HEK293 (cell line): ENCODE measurements at regions not wholly inside any gene's neighbourhood (a gene's known extent, or its start where the extent isn't known, plus 50 kb on each side); places are given as distances from the start of the nearest gene placed in this dataset.

Source experiments
- CTCF ChIP-seq: fragments of 450-650 bp; formaldehyde crosslinking; IDR thresholded peaks from 2 replicates; pipeline ENCODE4 v1.5.1; 2016; ENCODE audit warnings: missing biosample characterization, missing genetic modification characterization
- ZNF214 ChIP-seq: fragments of 450-650 bp; formaldehyde crosslinking; IDR thresholded peaks from 2 replicates; pipeline ENCODE4 v1.5.1; 2017; ENCODE audit warnings: missing biosample characterization, mild to moderate bottlenecking, missing genetic modification characterization, borderline replicate concordance
- ZNF433 ChIP-seq: fragments of 450-650 bp; formaldehyde crosslinking; IDR thresholded peaks from 2 replicates; pipeline ENCODE4 v1.5.1; 2016; ENCODE audit warnings: missing biosample characterization, missing genetic modification characterization, low read depth
- ZNF510 ChIP-seq: fragments of 450-650 bp; formaldehyde crosslinking; IDR thresholded peaks from 2 replicates; pipeline ENCODE4 v1.5.1; 2018; ENCODE audit warnings: mild to moderate bottlenecking, missing genetic modification characterization, missing biosample characterization; ENCODE audit not compliant: insufficient replicate concordance
- ZNF600 ChIP-seq: fragments of 450-650 bp; formaldehyde crosslinking; IDR thresholded peaks from 2 replicates; pipeline ENCODE4 v1.5.1; 2016; ENCODE audit warnings: missing biosample characterization, missing genetic modification characterization
- TF ChIP-seq, protein P1 (sequence below): fragments of 450-650 bp; formaldehyde crosslinking; IDR thresholded peaks from 2 replicates; pipeline ENCODE4 v1.5.1; 2016; ENCODE audit warnings: missing biosample characterization, missing genetic modification characterization
- TF ChIP-seq, protein P2 (sequence below): fragments of 450-650 bp; formaldehyde crosslinking; IDR thresholded peaks from 2 replicates; pipeline ENCODE4 v1.5.0; 2017; ENCODE audit warnings: missing biosample characterization, missing genetic modification characterization, borderline replicate concordance
- TF ChIP-seq, protein P3 (sequence below): IDR thresholded peaks from 2 replicates; pipeline ENCODE4 v1.6.1; 2011; ENCODE audit warnings: mild to moderate bottlenecking, low read depth, low read length, borderline replicate concordance

GRCh38 chr10:20454331-20454730 is 442.8 kb downstream of the NEBL start:
- TF ChIP-seq ZNF510 (tag by site-specific recombination) (no peak), ZNF600 (tag by site-specific recombination) (no peak), CTCF (tag by site-specific recombination) (no peak), ZNF433 (tag by site-specific recombination) (no peak), ZNF214 (tag by site-specific recombination) (no peak)
- TF ChIP-seq, protein P1, sequence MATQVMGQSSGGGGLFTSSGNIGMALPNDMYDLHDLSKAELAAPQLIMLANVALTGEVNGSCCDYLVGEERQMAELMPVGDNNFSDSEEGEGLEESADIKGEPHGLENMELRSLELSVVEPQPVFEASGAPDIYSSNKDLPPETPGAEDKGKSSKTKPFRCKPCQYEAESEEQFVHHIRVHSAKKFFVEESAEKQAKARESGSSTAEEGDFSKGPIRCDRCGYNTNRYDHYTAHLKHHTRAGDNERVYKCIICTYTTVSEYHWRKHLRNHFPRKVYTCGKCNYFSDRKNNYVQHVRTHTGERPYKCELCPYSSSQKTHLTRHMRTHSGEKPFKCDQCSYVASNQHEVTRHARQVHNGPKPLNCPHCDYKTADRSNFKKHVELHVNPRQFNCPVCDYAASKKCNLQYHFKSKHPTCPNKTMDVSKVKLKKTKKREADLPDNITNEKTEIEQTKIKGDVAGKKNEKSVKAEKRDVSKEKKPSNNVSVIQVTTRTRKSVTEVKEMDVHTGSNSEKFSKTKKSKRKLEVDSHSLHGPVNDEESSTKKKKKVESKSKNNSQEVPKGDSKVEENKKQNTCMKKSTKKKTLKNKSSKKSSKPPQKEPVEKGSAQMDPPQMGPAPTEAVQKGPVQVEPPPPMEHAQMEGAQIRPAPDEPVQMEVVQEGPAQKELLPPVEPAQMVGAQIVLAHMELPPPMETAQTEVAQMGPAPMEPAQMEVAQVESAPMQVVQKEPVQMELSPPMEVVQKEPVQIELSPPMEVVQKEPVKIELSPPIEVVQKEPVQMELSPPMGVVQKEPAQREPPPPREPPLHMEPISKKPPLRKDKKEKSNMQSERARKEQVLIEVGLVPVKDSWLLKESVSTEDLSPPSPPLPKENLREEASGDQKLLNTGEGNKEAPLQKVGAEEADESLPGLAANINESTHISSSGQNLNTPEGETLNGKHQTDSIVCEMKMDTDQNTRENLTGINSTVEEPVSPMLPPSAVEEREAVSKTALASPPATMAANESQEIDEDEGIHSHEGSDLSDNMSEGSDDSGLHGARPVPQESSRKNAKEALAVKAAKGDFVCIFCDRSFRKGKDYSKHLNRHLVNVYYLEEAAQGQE (tag by site-specific recombination), result no peak
- TF ChIP-seq, protein P2, sequence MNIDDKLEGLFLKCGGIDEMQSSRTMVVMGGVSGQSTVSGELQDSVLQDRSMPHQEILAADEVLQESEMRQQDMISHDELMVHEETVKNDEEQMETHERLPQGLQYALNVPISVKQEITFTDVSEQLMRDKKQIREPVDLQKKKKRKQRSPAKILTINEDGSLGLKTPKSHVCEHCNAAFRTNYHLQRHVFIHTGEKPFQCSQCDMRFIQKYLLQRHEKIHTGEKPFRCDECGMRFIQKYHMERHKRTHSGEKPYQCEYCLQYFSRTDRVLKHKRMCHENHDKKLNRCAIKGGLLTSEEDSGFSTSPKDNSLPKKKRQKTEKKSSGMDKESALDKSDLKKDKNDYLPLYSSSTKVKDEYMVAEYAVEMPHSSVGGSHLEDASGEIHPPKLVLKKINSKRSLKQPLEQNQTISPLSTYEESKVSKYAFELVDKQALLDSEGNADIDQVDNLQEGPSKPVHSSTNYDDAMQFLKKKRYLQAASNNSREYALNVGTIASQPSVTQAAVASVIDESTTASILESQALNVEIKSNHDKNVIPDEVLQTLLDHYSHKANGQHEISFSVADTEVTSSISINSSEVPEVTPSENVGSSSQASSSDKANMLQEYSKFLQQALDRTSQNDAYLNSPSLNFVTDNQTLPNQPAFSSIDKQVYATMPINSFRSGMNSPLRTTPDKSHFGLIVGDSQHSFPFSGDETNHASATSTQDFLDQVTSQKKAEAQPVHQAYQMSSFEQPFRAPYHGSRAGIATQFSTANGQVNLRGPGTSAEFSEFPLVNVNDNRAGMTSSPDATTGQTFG (tag by site-specific recombination), result no peak
- TF ChIP-seq, protein P3, sequence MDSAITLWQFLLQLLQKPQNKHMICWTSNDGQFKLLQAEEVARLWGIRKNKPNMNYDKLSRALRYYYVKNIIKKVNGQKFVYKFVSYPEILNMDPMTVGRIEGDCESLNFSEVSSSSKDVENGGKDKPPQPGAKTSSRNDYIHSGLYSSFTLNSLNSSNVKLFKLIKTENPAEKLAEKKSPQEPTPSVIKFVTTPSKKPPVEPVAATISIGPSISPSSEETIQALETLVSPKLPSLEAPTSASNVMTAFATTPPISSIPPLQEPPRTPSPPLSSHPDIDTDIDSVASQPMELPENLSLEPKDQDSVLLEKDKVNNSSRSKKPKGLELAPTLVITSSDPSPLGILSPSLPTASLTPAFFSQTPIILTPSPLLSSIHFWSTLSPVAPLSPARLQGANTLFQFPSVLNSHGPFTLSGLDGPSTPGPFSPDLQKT, result no peak
